ACHN (cell line): ENCODE measurements at regions not wholly inside any gene's neighbourhood (a gene's known extent, or its start where the extent isn't known, plus 50 kb on each side); places are given as distances from the start of the nearest gene placed in this dataset.

ENCODE experiments used
- DNase-seq: peaks from one replicate; pipeline ENCODE4 v3.0.0-alpha.2; 2015
- in situ Hi-C: cut with HindIII; loops from 2 replicates; pipeline ENCODE4 v1.10.0; 2017; ENCODE audit warnings: low sequenced_read_pairs, low pct_ligation_motif_present, low pct_unique_long_range_greater_than_20kb

GRCh38 chr5:12017007-12017406 is 112.8 kb upstream of the CTNND2 start:
- DNase-seq = no peak
- in situ Hi-C loops = no loop called here

- in situ Hi-C loops = no loop called here
- DNase-seq = no peak
Measured at GRCh38 chr5:12016159-12016746, 112.0 kb upstream of the CTNND2 start.

GRCh38 chr5:12013351-12013750 is 109.1 kb upstream of the CTNND2 start:
- in situ Hi-C loops = no loop called here

GRCh38 chr5:12003680-12004079 is 99.4 kb upstream of the CTNND2 start:
- in situ Hi-C loops = no loop called here
- no peak for DNase-seq

More at GRCh38 chr5:12013351-12013750, 109.1 kb upstream of the CTNND2 start:
- DNase-seq = no peak

- DNase-seq = no peak
- in situ Hi-C loops = no loop called here
Measured at GRCh38 chr5:11998397-11998796, 94.2 kb upstream of the CTNND2 start.

GRCh38 chr5:11997942-11998341 is 93.7 kb upstream of the CTNND2 start:
- no peak for DNase-seq
- in situ Hi-C loops = no loop called here

GRCh38 chr5:11992518-11992917 is 88.3 kb upstream of the CTNND2 start:
- DNase-seq = no peak
- in situ Hi-C loops = no loop called here

GRCh38 chr5:11985993-11986392 is 81.7 kb upstream of the CTNND2 start:
- in situ Hi-C loops = no loop called here
- DNase-seq = no peak

- no peak for DNase-seq
- in situ Hi-C loops = no loop called here
Measured at GRCh38 chr5:11984196-11984595, 80.0 kb upstream of the CTNND2 start.

- in situ Hi-C loops = no loop called here
- DNase-seq = no peak
Measured at GRCh38 chr5:11981986-11982385, 77.7 kb upstream of the CTNND2 start.

GRCh38 chr5:11977904-11978303 is 73.7 kb upstream of the CTNND2 start:
- in situ Hi-C loops = no loop called here
- no peak for DNase-seq

- DNase-seq = no peak
- in situ Hi-C loops = no loop called here
Measured at GRCh38 chr5:11973469-11973868, 69.2 kb upstream of the CTNND2 start.

- DNase-seq = no peak
- in situ Hi-C loops = no loop called here
Measured at GRCh38 chr5:11963227-11963626, 59.0 kb upstream of the CTNND2 start.

- in situ Hi-C loops = no loop called here
- DNase-seq = no peak
Measured at GRCh38 chr5:11962122-11962521, 57.9 kb upstream of the CTNND2 start.

- in situ Hi-C loops = no loop called here
- no peak for DNase-seq
Measured at GRCh38 chr5:11958321-11958720, 54.1 kb upstream of the CTNND2 start.

- DNase-seq = no peak
- in situ Hi-C loops = no loop called here
Measured at GRCh38 chr5:11955331-11955730, 51.1 kb upstream of the CTNND2 start.
